HS-27A (cell line): ENCODE measurements at regions not wholly inside any gene's neighbourhood (a gene's known extent, or its start where the extent isn't known, plus 50 kb on each side); places are given as distances from the start of the nearest gene placed in this dataset.
"Not testable (repeated sequence)": the region's sequence is repeated elsewhere in the genome, so short reads cannot be mapped to it uniquely, and the experiment has no call there.

ENCODE experiments used
- DNase-seq: peaks from one replicate; pipeline ENCODE4 v3.0.0-alpha.2; 2012; ENCODE audit warnings: low read depth, missing footprints

DNA sequence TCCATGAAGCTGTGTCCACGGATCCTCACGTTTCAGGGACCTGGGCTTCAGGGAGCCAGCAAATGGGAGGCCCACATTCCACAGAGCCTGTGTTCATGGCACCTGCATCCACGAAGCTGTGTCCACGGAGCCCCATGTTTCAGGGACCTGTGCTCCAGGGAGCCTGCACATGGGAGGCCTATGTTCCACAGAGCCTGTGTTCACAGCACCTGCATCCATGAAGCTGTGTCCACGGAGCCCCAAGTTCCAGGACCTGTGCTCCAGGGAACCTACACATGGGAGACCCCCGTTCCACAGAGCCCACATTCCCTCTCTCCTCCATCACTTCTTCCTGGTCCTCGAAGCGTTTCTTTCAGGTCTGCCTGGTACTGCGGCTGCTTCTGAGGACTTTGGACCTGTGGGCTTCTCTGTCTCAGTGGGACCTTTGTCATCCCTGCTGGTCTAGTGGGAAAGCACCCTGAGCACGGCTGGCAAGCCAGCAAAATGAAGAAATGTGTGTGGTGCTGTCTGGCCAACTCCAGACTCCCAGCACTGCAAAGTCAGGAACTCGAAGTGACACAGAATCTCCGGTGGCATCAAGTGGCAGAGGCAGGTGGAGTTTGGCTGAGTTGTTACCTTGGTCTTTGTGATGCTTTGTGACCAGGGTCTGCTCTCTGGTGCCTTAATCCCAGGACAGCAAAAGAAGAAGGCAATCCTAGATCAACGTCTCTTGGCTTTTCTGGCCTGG, 245.9 kb downstream of the DLL1 start:
- DNase-seq: no peak

DNA sequence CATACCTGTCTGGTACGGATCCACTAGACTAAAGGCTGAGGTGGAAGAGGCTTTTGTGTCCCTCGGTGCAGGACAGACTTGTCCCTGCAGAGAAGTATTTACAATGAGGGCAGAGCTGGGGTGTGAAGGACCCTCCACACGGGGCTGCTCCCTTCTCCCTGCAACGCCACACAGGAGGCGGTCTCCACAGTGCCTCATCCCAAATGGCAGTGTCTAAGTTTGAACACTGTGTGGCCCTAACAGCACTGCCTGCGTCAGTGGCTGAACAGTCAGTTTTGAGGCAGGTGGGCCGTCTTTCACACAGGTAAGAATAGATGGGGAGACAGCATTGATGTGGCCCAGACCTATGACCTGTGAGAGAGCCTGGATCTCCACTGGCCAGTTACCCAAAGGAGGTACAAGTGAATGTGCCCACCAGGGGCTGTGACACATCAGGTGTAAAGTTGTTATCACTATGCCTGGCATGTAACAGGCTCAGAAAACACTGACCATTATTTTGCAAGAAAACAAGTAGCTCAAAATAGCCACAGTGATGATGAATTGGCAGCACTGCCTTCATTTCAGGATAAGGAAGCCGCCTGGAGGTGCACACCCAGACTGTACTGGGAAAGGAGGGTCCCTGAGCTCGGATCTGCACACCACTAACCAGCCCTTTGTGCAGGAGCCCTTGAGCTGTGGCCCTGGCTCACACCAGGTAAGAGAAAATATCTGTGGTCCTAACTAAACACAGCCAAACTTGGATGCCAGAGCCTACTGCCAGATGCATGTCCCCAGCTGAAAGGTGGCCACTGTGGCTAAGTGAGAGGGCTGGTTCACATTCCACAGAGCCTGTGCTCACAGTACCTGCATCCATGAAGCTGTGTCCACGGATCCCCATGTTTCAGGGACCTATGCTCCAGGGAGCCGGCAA, 246.7 kb downstream of the DLL1 start:
- no peak for DNase-seq

DNA sequence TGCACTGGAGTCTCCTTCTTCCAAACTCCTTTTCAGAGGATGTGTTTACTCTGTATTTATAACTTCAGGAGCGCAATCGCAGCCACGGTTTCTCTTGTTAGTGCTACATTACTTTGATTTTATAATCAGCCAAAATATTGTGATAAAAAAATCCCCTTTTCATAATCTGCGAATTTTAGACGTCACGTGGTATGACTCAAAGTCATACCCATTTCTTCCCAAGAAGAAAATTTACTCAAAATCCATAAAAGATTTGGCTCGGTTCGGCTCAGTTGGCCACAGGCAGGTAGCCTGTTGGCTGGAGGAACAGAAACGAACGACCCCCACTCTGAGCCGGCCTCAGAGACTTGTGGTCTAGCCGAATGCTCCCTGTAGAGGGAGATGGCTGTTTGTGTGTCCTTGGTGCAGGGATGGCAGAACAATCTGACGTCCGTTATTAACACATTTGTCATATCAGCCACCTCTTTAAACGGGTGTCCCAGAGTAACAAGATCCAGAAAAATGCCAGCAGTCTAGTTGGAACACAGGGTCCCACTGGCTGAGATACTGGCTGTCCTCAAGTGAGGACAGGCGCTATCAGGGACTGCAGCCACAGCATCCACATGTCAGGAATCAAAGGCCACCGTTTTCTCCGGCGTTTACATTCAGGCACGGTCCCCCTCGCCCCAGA, 247.6 kb downstream of the DLL1 start:
- DNase-seq: no peak

DNA sequence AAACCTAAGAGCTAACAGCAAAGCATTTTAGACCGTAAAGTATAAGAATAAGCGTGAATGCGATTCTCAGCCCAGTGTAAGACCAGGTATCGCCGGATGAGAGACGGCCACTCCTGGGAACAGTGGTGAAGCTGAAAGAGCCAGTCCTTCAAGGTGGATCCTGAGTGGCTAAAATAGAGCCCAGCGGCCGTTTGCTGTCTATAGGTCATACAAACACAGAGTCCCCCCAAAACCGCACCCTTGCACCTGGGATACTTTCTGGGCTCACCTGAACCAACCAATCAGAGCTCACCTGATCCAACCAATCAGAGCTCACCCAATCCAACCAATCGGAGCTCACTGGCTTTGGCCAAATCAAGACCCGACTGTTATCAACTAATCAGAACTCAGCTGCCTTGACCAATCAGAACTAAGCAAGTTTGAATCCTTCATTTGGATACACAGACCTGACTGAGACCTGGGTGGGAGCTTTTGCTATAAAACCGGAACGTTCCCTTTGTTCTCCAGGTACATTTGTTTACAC, 248.2 kb downstream of the DLL1 start:
- no peak for DNase-seq

DNA sequence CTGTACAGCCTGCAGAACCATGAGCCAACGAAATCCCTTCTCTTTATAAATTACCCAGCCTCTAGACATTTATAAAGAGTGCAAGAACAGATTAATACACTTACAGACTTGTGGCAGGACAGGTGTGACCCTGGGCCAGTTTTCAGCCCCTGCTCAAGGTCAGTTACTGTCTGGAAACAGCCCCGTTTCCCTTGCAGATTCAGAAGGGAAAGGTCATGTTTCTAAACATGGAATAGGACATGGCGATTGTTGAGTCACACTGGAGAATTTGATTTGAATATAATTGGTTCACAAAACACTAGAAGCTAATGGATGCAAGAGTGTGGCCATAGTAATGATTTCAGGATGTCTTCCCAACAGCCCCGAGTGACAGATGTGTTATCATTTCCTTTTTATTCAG, 248.8 kb downstream of the DLL1 start:
- no peak for DNase-seq

DNA sequence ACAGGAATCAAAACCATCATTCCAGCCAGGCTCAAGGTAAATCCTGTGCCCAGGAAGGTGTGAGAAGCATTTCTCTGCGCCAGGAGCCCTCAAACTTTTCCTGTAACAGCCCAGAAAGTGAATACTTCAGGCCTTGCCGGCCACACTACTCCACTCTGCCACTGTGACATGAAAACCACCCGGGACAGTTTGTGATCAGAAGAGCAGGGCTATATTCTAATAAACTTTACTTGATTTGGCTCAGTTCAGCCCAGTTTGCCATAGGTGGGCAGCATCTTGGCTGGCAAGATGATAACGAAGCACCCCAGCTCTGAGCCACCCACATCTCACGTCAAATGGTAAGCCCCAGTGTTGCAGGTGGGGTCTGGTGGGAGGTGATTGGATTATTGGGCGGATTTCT, 249.4 kb downstream of the DLL1 start:
- no peak for DNase-seq

DNA sequence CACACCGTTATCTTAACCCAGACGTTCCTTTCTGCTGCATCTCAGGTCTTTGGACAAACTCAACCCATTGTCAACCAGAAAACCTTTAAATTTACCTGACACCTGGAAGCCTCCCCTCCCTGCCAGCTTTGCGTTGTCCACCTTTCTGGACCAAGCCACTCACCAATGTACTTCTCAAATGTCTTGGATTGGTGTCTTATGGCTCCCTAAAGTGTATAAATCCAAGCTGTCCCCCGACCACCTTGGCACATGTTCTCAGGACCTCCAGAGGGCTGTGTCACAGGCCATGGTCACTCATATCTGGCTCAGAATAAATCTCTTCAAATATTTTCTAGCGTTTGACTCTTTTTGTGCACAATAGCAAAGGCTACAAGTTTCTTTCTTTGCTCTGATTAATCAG, 250.0 kb downstream of the DLL1 start:
- no peak for DNase-seq

DNA sequence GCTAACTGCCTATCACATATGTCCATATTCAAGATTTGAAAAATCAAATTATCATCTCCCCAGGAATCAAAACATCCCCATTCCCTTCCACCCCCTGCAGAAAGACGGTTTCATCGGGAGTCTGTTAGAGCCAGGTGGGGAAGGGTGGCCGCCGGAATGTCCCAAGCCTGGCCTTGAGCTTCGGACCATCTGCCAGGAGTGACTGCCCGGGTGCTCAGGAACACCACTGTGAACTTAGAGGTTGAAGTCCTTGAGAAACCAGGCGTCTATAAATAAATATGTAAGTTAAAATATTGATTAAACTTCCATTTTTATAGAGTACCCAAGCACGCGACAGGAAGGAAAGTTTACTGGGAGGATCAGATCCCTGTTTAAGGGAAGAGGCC, 250.8 kb downstream of the DLL1 start:
- DNase-seq: no peak

DNA sequence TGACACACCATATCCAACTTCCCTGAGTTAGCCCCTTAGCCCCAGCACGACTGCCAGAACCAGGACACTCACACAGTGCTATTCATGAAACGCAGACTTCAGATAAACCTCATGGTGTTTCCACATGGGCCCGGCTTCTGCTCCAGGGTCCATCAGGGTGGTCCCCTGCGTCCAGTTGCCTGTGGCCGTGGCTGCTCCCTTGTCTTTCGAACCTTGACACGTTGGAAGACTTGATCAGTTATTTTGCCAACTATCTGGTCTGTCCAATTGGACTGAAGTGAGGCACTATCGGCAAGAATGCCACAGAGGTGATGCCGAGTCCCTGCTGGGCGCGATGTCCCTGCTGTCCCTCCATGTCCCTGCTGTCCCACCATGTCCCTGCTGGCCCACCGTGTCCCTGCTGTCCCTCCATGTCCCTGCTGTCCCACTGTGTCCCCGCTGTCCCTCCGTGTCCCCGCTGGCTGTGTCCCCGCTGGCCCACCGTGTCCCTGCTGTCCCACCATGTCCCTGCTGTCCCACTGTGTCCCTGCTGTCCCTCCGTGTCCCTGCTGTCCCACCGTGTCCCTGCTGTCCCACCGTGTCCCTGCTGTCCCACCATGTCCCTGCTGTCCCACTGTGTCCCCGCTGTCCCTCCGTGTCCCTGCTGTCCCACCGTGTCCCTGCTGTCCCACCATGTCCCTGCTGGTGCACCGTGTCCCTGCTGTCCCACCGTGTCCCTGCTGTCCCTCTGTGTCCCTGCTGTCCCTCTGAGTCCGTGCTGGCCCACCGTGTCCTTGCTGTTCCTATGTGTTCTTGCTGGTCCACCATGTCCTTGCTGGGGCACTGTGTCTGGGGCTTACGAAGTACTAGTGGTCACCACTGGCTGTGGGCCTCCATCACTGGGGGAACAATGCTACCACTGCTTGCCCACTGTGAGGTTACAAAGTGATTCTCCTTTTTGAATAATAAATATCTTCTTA, 251.4 kb downstream of the DLL1 start:
- DNase-seq: no peak

DNA sequence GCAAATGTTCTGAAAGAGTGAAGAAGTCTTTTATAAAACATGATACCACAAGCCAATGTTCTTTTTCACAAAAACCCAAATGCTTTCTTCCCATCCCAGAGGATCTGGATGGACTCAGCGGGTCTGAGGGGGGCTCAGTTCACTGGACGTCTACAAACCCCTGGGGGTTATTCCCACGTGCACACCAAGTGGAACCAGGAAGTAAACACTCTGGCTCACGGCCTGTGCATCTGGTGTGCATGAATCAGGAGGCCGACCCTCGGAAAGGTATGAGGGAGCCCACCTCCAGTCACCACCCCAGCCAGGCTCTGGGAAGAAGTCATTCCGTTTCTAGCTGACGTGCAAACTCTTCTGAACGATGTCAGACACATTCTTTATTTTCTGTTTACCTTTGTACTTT, 252.2 kb downstream of the DLL1 start:
- DNase-seq: no peak

DNA sequence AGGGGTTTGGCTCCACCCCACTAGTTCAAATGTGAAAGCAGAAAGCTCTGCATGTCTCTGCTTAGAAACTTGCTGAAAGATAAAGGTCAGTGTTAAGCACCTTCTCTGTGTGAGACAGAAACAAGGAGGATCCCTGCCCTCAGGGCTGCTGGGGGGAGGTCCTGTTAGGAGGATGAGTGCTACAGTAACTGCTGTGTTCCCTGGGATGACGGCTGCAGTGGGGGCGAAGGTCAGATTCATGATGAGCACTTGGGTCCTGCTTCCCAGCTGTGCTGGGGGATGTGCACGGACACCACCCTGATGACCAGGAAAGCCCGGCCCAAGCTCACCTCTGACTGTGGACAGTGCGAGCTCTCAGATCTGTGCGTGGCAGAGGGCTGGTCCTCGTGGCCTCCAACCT, 252.6 kb downstream of the DLL1 start:
- no peak for DNase-seq

DNA sequence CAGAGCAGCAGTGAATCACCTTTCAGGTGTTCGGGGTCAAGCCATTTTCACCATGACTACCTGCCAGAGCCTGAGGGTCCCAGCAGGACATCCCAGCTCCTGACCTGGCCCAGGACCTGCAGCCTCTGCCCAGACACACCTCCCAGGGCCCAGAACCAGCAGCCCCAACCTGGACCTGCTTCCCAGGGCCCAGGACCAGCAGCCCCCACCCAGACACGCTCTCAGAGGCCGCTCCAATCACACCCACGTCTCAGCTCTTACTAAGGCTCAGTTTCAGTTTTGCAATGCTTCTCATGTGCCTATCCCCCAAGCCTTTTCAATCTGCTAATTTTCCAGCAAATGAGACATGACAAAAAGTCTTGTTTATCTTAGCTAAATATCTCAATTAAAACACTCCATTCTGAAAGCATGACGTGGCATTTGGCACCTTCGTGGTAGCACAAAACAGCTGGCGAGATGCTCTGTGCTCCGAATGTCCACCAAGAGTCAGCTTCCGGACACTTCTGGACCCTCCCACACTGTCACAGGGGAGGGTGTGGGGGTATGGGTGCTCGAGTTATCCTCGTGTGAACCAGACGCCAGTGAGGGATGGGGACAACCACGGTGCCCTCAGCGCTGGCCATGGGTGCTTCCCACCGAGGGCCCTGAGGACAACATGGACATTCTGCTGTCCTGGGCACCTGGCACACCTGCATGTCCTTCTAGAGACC, 253.2 kb downstream of the DLL1 start:
- no peak for DNase-seq

DNA sequence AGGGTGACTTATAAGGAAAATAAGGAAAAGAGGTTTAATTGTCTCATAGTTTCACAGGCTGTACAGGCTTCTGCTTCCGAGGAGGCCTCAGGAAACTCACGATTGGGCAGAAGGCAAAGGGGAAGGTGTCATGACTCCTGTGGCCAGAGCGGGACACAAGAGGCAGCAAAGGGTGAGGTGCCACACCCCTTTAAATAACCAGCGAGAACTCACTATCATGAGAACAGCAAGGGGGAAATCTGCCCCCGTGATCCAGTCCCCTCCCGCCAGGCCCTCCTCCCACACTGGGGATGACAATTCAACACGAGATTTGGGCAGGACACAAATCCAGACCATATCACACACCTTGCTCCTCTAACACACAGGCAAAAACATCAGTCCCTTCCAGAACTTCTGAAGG, 254.0 kb downstream of the DLL1 start:
- DNase-seq: no peak

DNA sequence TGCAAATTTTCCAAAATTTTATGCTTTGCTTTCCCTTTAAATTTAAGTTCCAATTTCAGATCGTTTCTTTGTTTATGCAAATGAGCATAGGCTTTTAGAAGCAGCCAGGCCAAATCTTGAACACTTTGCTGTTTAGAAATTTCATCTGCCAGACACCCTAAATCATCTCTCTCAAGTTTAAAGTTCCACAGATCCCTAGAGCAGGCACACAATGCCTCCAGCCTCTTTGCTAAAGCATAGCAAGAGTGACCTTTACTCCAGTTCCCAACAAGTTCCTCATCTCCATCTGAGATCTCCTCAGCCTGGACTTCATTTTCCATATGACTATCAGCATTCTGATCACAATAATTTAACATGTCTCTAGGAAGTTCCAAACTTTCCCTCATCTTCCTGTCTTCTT, 254.5 kb downstream of the DLL1 start:
- DNase-seq: not testable (repeated sequence)

DNA sequence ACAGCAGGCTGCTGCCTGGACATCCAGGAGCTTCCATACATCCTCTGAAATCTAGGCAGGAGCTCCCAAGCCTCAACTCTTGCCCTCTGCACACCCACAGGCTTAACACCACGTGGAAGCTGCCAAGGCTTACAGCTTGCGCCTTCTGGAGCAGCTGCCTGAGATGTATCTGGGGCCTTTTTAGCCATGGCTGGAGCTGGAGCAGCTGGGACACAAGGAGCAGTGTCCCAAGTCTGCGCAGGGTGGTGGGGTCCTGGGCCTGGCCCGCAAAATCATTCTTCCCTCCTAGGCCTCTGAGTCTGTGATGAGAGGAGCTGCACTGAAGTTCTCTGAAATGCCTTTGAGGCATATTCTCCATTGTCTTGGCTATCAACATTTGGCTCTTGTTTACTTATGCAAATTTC, 255.0 kb downstream of the DLL1 start:
- no peak for DNase-seq

DNA sequence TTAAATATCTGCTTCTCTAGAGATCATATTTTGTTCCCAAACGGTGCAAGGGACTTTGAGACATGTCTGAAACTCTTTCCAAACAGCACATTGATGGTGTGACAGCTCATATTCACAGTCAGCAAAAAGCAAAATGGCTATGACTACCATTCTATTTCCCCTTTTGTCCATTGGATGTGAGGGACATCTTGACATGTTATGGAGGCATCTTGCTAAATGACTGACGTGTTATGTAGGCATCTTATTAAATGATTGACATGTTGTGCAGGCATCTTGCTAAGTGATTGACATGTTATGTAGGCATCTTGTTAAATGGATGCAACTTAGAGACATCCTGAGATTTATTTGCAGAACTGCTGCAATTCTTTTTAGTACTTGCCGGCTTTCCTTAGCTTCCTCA, 255.8 kb downstream of the DLL1 start:
- DNase-seq: no peak

DNA sequence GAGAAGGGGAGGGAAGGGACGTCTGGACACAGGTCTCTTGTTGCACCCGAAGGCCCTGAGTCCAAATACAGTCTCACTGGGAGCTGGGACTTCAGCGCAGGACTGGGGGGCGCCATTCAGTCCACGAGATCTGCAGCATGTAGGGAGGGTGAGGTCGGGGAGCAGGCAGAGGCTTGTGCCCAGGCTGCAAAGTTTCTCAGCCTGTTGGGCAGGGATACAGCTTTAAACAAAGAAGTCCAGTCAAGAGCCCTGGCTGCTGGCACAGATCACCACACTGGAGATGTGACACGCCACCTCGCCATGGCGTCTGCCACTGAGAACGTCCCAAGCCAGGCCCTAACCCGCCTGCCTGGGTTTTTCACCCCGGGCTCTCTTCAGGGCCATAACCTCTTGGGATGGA, 256.6 kb downstream of the DLL1 start:
- no peak for DNase-seq

DNA sequence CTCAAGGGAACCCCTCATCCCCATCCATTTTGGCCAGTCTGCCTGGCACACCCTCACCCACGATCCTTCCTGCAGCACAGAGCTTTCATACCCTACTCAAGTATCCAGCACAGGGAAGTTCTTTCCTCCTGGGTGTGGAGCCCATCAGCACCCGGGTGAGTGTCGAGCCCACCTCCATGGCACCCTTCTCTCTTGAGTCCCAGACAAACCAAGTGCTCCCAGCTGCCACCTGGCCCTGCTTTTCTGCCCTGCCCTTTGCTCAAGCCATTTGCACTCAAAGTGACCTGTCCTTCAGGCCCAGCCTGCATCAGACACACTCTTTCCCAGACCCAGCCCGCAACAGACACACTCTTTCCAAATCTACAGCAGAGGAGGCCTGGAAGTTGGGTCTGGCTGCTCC, 257.2 kb downstream of the DLL1 start:
- no peak for DNase-seq

DNA sequence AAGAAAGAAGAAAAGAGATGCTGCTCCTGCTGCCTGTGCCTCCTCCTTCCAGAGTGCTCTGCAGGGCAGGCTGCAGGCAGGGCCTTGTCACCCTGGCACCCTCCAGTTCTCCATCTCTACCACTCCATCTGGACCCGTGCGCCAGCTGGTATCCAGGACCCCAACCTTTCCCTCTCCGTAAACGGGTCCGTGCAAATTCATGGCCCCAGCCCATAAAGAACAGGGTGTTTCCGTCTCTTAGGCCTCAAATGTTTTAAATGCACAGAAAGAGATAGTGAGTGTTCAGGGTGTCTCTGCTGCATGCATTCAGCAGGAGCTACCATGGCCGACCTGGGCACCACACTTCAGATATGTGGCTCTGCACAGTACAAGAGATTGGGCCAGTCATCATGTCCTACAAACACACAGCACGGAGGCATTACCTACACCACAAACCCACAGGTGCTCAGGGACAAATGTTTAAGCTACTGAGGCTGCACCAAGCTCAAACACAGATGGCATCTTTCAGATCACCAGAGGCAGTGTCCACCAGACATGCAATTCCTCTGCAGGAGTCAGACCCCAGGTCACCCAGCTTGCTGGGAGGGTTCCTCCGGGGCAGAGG, 258.1 kb downstream of the DLL1 start:
- DNase-seq: no peak

DNA sequence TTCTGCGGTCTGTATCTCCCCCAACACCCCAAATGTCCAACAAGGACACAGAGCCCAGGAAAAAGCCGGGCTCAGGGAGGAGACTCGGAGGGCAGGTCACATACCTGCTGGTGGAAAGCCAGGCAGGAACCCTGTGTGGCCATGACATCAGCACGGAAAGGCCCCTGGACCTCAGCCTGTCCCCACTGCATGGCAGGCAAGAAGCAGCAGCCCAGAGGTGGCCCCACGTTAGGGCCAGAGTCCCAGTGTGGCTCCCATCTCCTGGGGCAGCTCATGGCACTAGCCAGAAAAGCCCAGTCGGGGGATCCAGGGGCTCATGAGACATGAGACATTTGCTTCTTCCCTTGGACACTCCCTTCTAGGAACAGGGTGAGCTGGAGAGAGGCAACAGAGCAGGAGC, 258.7 kb downstream of the DLL1 start:
- no peak for DNase-seq
